Gastrocnemius medialis (tissue), 4 donors: ENCODE measurements at regions not wholly inside any gene's neighbourhood (a gene's known extent, or its start where the extent isn't known, plus 50 kb on each side); places are given as distances from the start of the nearest gene placed in this dataset.

Experiments used
- ATAC-seq, 2 donors: fragments of 150-250 bp; one replicate each; pipeline ENCODE4 v1.9.1; 2016
- DNase-seq, 2 donors: peaks; one replicate each; pipeline ENCODE4 v3.0.0-alpha.2; 2019
- H3K27ac ChIP-seq, 4 donors: fragments of 200-600 bp; sonication (generic); 1 replicate in 1 of 4; 2 replicates in 3 of 4; pipeline ENCODE4 v1.5.1; 2016 to 2018; ENCODE audit warnings: mild to moderate bottlenecking in 2 of 4, moderate library complexity in 1 of 4
- H3K27me3 ChIP-seq, 3 donors: fragments of 200-600 bp; sonication (generic) in 2 of 3; 1 replicate in 1 of 3; 2 replicates in 2 of 3; pipeline versions ENCODE4 v1.5.1 to v1.6.0; 2016 to 2019; ENCODE audit warnings: mild to moderate bottlenecking in 1 of 3, moderate library complexity in 1 of 3
- H3K36me3 ChIP-seq, 2 donors: fragments of 200-600 bp; sonication (generic) in 1 of 2; one replicate each; pipeline ENCODE4 v1.5.1; 2017 to 2018
- H3K4me1 ChIP-seq, 2 donors: fragments of 200-600 bp; sonication (generic) in 1 of 2; one replicate each; pipeline ENCODE4 v1.5.1; 2016 to 2017; ENCODE audit warnings: mild to moderate bottlenecking in 2 of 2
- H3K4me3 ChIP-seq, 4 donors: fragments of 200-600 bp; sonication (generic) in 3 of 4; 1 replicate in 1 of 4; 2 replicates in 3 of 4; pipeline ENCODE4 v1.5.1; 2016 to 2019; ENCODE audit warnings: mild to moderate bottlenecking in 2 of 4
- H3K9me3 ChIP-seq, 3 donors: fragments of 200-600 bp; sonication (generic) in 2 of 3; 1 replicate in 1 of 3; 2 replicates in 2 of 3; pipeline ENCODE4 v1.5.1; 2016 to 2019
- CTCF ChIP-seq, 5 experiments: fragments of 450-650 bp in 3 of 5; fragments of 200-600 bp in 2 of 5; sonication (generic) in 2 of 5; IDR thresholded peaks in 4 of 5; conservative IDR thresholded peaks in 1 of 5; 1 replicate in 4 of 5; 2 replicates in 1 of 5; pipeline ENCODE4 v1.5.1; 2016 to 2019; ENCODE audit warnings: antibody characterized with exemption in 5 of 5, mild to moderate bottlenecking in 3 of 5, moderate library complexity in 3 of 5
- POLR2A ChIP-seq, 2 donors: fragments of 450-650 bp; IDR thresholded peaks; one replicate each; pipeline ENCODE4 v1.6.1; 2017; ENCODE audit warnings: antibody characterized with exemption in 2 of 2, mild to moderate bottlenecking in 2 of 2, moderate library complexity in 2 of 2
- in situ Hi-C, 4 donors: fragments of 200-750 bp; cut with MboI; loops; one replicate each; pipeline versions ENCODE4 v1.15.0 to v1.8.0; 2017; ENCODE audit warnings: low sequenced_read_pairs in 4 of 4
- intact Hi-C: fragments of 100-400 bp; cut with DNase I; formaldehyde crosslinking; loops from one replicate; pipeline ENCODE4 v1.15.1; 2023; ENCODE audit warnings: low total_unique reads

DNA sequence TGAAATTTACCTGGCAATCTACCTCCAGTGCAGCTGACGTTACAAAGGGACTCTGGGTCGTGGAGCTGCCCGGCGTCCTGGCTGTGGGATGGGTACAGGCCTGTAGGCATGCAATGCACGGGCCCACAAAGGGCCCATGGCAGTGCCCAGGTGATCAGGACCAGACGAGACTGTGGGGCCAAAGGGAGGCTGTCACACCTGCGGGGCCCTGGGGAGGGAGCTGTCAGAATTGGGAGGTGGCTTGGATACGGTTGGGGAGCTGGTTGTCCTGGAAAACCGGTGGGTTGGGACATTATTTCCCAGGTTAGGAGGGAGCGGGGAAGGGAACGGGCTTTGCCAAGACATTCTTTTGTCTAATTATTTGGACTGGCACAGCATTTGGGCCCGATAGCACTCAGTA lies 958.5 kb downstream of the BRD1 start:
- Histone ChIP-seq H3K4me1 (no peaks in the 10 kb centered on the region), H3K36me3 (no peaks in the 10 kb centered on the region), H3K27ac (no peak overlapping the region), H3K4me3 (no peak overlapping the region), H3K27me3 (peaks cover 0 to 2% (median 0%) of the 10 kb centered on the region in 3 donors), H3K9me3 (no peaks in the 10 kb centered on the region)
- ATAC-seq (no peak), DNase-seq (no peak)
- no peak for TF ChIP-seq POLR2A (IDR thresholded peaks at IDR 0.05)
- in situ Hi-C loops = no loop called here
- intact Hi-C loops = no loop called here

GRCh38 chr22:48868554-48868953 lies 959.1 kb downstream of the BRD1 start:
- H3K9me3 ChIP-seq = no peaks in the 10 kb centered on the region
- peaks cover 0 to 2% (median 0%) of the 10 kb centered on the region in 3 donors for H3K27me3 ChIP-seq
- TF ChIP-seq POLR2A (IDR thresholded peaks at IDR 0.05) = no peak
- TF ChIP-seq CTCF (IDR thresholded peaks at IDR 0.05 in 4 of 5, conservative IDR thresholded peaks at IDR 0.05 in 1 of 5) = no peak
- DNase-seq (no peak), ATAC-seq (no peak)
- H3K36me3 ChIP-seq = no peaks in the 10 kb centered on the region
- H3K27ac ChIP-seq = no peak overlapping the region
- no peaks in the 10 kb centered on the region for H3K4me1 ChIP-seq
- H3K4me3 ChIP-seq = no peak overlapping the region
- intact Hi-C loops = no loop called here
- in situ Hi-C loops = no loop called here

DNA sequence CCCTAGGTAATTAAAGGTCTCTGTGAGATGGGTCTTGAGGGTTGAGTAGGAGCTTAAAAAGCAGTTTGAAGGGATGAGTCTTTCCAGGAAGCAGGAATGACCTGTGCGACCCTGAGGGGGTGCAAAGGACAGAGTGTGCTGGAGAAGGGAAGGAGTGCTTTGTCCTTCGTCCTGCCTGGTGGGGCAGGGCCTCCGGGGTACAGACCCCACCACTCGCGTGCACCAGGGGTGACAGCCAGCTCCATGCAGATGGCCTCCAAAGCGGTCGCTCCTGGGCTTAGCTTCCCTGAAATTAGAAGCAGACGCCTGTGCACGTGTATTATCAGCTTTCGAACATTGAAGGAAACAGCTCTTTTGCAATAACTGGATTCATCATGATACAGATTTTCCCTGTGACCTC lies 959.8 kb downstream of the BRD1 start:
- H3K4me3 ChIP-seq = no peak overlapping the region
- TF ChIP-seq CTCF (IDR thresholded peaks at IDR 0.05 in 4 of 5, conservative IDR thresholded peaks at IDR 0.05 in 1 of 5) (no peak), POLR2A (IDR thresholded peaks at IDR 0.05) (no peak)
- DNase-seq = no peak
- no peak for ATAC-seq
- no peak overlapping the region for H3K27ac ChIP-seq
- intact Hi-C loops (no loop called here), in situ Hi-C loops (no loop called here)
- H3K9me3 ChIP-seq = no peaks in the 10 kb centered on the region
- H3K27me3 ChIP-seq = peaks cover 0 to 2% (median 0%) of the 10 kb centered on the region in 3 donors
- H3K36me3 ChIP-seq = no peaks in the 10 kb centered on the region
- no peaks in the 10 kb centered on the region for H3K4me1 ChIP-seq

- no peaks in the 10 kb centered on the region for H3K9me3 ChIP-seq
- no peak for DNase-seq
- intact Hi-C loops (no loop called here), in situ Hi-C loops (no loop called here)
- no peaks in the 10 kb centered on the region for H3K36me3 ChIP-seq
- no peak for ATAC-seq
- H3K4me3 ChIP-seq = no peak overlapping the region
- H3K4me1 ChIP-seq = no peaks in the 10 kb centered on the region
- H3K27ac ChIP-seq = no peak overlapping the region
- peaks cover 0 to 2% (median 0%) of the 10 kb centered on the region in 3 donors for H3K27me3 ChIP-seq
- TF ChIP-seq POLR2A (IDR thresholded peaks at IDR 0.05) = no peak
- no peak for TF ChIP-seq CTCF (IDR thresholded peaks at IDR 0.05 in 4 of 5, conservative IDR thresholded peaks at IDR 0.05 in 1 of 5)
These were observed 960.6 kb downstream of the BRD1 start for GRCh38 chr22:48866906-48867681.

- no peaks in the 10 kb centered on the region for H3K9me3 ChIP-seq
- intact Hi-C loops (no loop called here), in situ Hi-C loops (no loop called here)
- H3K27me3 ChIP-seq = peaks cover 0 to 2% (median 0%) of the 10 kb centered on the region in 3 donors
- no peak overlapping the region for H3K27ac ChIP-seq
- no peak for DNase-seq
- no peaks in the 10 kb centered on the region for H3K36me3 ChIP-seq
- ATAC-seq = no peak
- no peak for TF ChIP-seq CTCF (IDR thresholded peaks at IDR 0.05 in 4 of 5, conservative IDR thresholded peaks at IDR 0.05 in 1 of 5)
- H3K4me3 ChIP-seq = no peak overlapping the region
- no peaks in the 10 kb centered on the region for H3K4me1 ChIP-seq
These were observed 962.9 kb downstream of the BRD1 start for GRCh38 chr22:48864748-48865147.
